ENCODE measurements at regions not wholly inside any gene's neighbourhood (a gene's known extent, or its start where the extent isn't known, plus 50 kb on each side); places are given as distances from the start of the nearest gene placed in this dataset.
A peak's percentile ranks its signal among the peaks of the same experiment; 100 is the strongest.

GRCh38 chr3:153958635-153959595 is 162.3 kb upstream of the ARHGEF26 start:
- no peaks in the 10 kb centered on the region for H3K36me3 ChIP-seq (ENCODE audit: control insufficient read depth in 2 of 2, insufficient read depth in 2 of 2, low read length in 1 of 2)
- 23% methylated on average over 9 of the region's 9 CpGs for WGBS (ENCODE audit: insufficient coverage, insufficient replicate concordance, low lambda C conversion rate, missing lambda C conversion rate)
- intact Hi-C loops (cut with micrococcal nuclease; ENCODE audit: unreplicated experiment) (no loop called here), in situ Hi-C loops (cut with MboI) (no loop called here)
- no peak for FAIRE-seq
- ATAC-seq = peak; percentile 42
- no peaks in the 10 kb centered on the region for H3K27me3 ChIP-seq (replicated peaks in 1 of 2; ENCODE audit: control insufficient read depth in 2 of 2, insufficient read depth in 2 of 2, low read length in 1 of 2)
- H3K9me3 ChIP-seq (replicated peaks; ENCODE audit: control insufficient read depth, insufficient read depth, low read length) = no peaks in the 10 kb centered on the region
- TF ChIP-seq NR2C1 (IDR thresholded peaks at IDR 0.05) (no peak), ZBTB40 (IDR thresholded peaks at IDR 0.05; ENCODE audit: borderline replicate concordance) (no peak), BHLHE40 (IDR thresholded peaks at IDR 0.05; ENCODE audit: borderline replicate concordance in 1 of 2, low read depth in 2 of 2, low read length in 1 of 2) (no peak), NFIC (IDR thresholded peaks at IDR 0.05; ENCODE audit: low read depth, low read length) (no peak), ESRRA (IDR thresholded peaks at IDR 0.05; ENCODE audit: low read length) (no peak), TARDBP (IDR thresholded peaks at IDR 0.05; ENCODE audit: borderline replicate concordance) (no peak), KAT2A (conservative IDR thresholded peaks at IDR 0.05; ENCODE audit: control insufficient read depth, low read depth, low read length) (no peak), KLF5 (IDR thresholded peaks at IDR 0.05; ENCODE audit: partially characterized antibody) (no peak), ZNF622 (IDR thresholded peaks at IDR 0.05) (no peak), NRF1 (conservative IDR thresholded peaks at IDR 0.05; ENCODE audit: low read depth, low read length) (no peak), RAD21 (IDR thresholded peaks at IDR 0.05; ENCODE audit: insufficient read depth, low read depth, low read length) (no peak)
- BruUV-seq (replicated peaks) = no TSS peak
- H3K9ac ChIP-seq (ENCODE audit: control insufficient read depth, insufficient read depth, low read length) = no peak overlapping the region
- no peak overlapping the region for H2AFZ ChIP-seq (ENCODE audit: control insufficient read depth, low read depth, low read length)
- H4K20me1 ChIP-seq (ENCODE audit: control insufficient read depth, insufficient read depth) = no peaks in the 10 kb centered on the region
- H3K4me1 ChIP-seq (ENCODE audit: control insufficient read depth, insufficient read depth, low read length) = no peaks in the 10 kb centered on the region
- H3K79me2 ChIP-seq (ENCODE audit: control insufficient read depth, insufficient read depth, low read length) = no peaks in the 10 kb centered on the region
- POLR2A ChIA-PET = no interaction called here
- CTCF ChIA-PET = interaction anchor here (0.6 kb wide), 1 partner anchor 922 kb away, joined by 3 read pairs; no protein-coding TSS in a partner anchor
- no peak overlapping the region for H3K4me2 ChIP-seq (ENCODE audit: control insufficient read depth, insufficient read depth)
- SMC1A ChIA-PET (ENCODE audit: uncharacterized antibody, unreplicated experiment) = interaction anchor here (1.6 kb wide), 1 partner anchor 11 kb away, joined by 4 read pairs; no protein-coding TSS in a partner anchor
- DNase-seq (ENCODE audit: low read depth, low spot score) = no peak
- H3K27ac ChIP-seq (ENCODE audit: control insufficient read depth, insufficient read depth) = no peak overlapping the region
- RAD21 ChIA-PET (ENCODE audit: unreplicated experiment) = no interaction called here
- H3K4me3 ChIP-seq = no peak overlapping the region

Data from GM12878 (cell line).